ENCODE measurements at regions not wholly inside any gene's neighbourhood (a gene's known extent, or its start where the extent isn't known, plus 50 kb on each side); places are given as distances from the start of the nearest gene placed in this dataset.
A peak's percentile ranks its signal among the peaks of the same experiment; 100 is the strongest.

DNA sequence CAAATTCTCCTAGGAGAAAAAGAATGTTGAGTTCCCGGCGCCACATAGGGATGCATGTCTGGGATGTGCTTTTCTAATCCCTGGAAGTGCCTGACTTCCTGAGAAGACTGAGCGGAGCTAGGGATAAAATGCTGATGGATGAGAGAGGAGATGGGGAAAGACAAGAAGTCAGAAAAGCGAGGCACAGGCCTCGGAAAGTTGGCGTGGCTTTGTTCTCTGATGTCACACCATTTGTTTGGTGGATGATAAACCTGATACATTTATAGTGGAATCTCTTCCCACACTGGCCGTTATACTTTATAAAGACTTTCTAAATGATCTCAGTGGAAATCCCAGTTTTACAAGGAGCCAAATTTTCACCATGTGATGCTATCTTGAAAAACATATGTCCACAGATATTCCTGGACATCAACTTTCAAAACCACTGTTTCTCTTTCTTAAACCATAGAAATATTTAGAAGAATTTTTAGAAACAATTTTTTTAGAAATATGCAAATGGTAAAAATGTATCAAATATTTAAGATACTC is 188.8 kb upstream of the SVIL start:
- no peaks in the 10 kb centered on the region for H3K27me3 ChIP-seq (ENCODE audit: insufficient read depth in 3 of 3, low read length in 2 of 3)
- no peaks in the 10 kb centered on the region for H3K36me3 ChIP-seq (ENCODE audit: insufficient read depth in 1 of 2, low read depth in 1 of 2)
- WGBS, 3 donors = 43 to 49% (median 47%) methylated on average over 7 of the region's 7 CpGs
- peak overlapping the region; percentile 50 for H3K4me3 ChIP-seq
- DNase-seq (no peak), ATAC-seq (no peak)
- intact Hi-C loops (cut with DNase I) = loop anchor here in 1 of 2 donors (5.0 kb wide), 1 partner anchor 34 kb away; no protein-coding TSS in a partner anchor
- TF ChIP-seq, protein P1, sequence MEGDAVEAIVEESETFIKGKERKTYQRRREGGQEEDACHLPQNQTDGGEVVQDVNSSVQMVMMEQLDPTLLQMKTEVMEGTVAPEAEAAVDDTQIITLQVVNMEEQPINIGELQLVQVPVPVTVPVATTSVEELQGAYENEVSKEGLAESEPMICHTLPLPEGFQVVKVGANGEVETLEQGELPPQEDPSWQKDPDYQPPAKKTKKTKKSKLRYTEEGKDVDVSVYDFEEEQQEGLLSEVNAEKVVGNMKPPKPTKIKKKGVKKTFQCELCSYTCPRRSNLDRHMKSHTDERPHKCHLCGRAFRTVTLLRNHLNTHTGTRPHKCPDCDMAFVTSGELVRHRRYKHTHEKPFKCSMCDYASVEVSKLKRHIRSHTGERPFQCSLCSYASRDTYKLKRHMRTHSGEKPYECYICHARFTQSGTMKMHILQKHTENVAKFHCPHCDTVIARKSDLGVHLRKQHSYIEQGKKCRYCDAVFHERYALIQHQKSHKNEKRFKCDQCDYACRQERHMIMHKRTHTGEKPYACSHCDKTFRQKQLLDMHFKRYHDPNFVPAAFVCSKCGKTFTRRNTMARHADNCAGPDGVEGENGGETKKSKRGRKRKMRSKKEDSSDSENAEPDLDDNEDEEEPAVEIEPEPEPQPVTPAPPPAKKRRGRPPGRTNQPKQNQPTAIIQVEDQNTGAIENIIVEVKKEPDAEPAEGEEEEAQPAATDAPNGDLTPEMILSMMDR (IDR thresholded peaks at IDR 0.05) = no peak
- no peak overlapping the region for H3K27ac ChIP-seq
- H3K4me1 ChIP-seq = peaks cover 4% of the 10 kb centered on the region
- no peaks in the 10 kb centered on the region for H3K9me3 ChIP-seq

DNA sequence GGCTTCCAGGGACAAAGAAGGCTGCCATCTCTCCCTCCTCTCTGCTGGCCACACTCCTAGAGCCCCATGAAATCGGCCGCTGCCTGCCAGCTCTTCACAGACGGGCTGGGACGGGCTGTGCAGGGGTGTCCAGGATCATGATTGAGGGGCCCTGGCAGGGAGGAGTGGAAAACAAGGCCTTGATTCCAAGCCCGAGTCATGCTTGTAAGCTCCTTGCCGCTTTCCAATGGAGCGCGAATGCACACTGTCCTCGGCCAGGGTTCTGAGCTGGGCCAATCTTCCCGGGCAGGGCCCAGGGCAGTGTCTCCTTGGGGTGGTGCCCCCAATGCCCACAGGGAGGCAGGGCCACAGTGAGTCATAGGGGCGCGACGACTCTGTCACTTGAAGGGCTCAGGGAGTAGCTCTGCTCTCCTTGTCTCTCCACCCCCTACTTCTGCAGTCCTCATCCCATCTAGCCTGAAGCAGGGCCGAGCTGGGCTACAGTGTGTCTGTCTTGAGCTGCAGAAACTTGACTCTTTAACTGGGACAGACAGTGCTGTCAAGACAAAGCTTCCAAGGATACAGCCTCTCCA is 186.2 kb upstream of the SVIL start:
- Histone ChIP-seq H3K4me3 (peak overlapping the region; percentile 50), H3K36me3 (ENCODE audit: insufficient read depth in 1 of 2, low read depth in 1 of 2) (no peaks in the 10 kb centered on the region), H3K27ac (peak overlapping the region; percentile 82), H3K27me3 (ENCODE audit: insufficient read depth in 3 of 3, low read length in 2 of 3) (peaks cover 0 to 1% (median 0%) of the 10 kb centered on the region in 3 donors), H3K9me3 (no peaks in the 10 kb centered on the region), H3K4me1 (peaks cover 4% of the 10 kb centered on the region)
- intact Hi-C loops (cut with DNase I) = loop anchor here in 1 of 2 donors (5.0 kb wide), 1 partner anchor 36 kb away; no protein-coding TSS in a partner anchor
- TF ChIP-seq, protein P1 (IDR thresholded peaks at IDR 0.05) = no peak
- 22 to 34% (median 27%) methylated on average over 14 of the region's 14 CpGs for WGBS, 3 donors
- DNase-seq (peak; percentile 66 to 84), ATAC-seq (peak; percentile 88 to 92 (median 91))

DNA sequence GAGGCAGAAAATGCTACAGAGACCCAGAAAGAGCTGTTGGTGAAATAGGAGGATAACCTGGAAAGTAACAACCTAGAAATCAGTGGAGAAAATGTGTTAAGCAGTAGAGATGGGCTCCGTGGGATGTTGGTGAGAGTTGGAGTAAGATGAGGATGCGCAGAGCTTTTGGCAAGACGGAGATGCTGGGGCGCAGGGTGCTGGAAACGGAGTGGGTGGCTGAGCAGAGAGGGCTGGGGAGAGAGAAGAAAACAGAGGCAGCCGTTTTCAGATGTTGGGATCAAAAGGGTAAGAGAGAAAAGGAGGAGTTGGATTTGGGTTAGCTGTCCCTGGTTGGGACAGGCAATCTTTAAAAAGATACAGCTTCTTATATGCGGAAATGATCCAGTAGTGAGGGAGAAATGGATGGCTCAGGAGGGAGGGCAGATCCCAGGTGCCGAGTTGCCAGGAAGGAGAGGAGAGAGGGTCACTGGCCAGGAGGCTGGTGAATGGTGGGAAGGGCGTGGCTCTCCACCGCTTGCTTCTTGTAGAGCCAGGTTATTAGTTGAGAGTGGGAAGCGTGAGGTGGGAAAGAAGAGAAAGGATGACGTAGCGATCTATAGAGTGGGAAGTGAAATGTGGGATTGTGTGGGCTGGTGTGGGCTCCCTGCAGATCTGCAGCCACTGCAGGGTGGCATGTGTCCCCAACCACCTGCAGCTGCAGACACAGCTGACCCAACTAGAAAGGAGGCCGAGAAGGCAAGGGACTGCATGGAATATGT is 182.2 kb upstream of the SVIL start:
- H3K4me1 ChIP-seq = peaks cover 21% of the 10 kb centered on the region
- no peaks in the 10 kb centered on the region for H3K36me3 ChIP-seq (ENCODE audit: insufficient read depth in 1 of 2, low read depth in 1 of 2)
- H3K27ac ChIP-seq = no peak overlapping the region
- intact Hi-C loops (cut with DNase I) = loop anchor here in 1 of 2 donors (10.0 kb wide), 1 partner anchor 172 kb away; no protein-coding TSS in a partner anchor
- DNase-seq = no peak
- no peak for ATAC-seq
- no peak overlapping the region for H3K4me3 ChIP-seq
- 88 to 92% (median 92%) methylated on average over 14 of the region's 14 CpGs for WGBS, 3 donors
- H3K9me3 ChIP-seq = no peaks in the 10 kb centered on the region
- H3K27me3 ChIP-seq (ENCODE audit: insufficient read depth in 3 of 3, low read length in 2 of 3) = peaks cover 0 to 1% (median 0%) of the 10 kb centered on the region in 3 donors
- TF ChIP-seq, protein P1 (IDR thresholded peaks at IDR 0.05) = no peak

DNA sequence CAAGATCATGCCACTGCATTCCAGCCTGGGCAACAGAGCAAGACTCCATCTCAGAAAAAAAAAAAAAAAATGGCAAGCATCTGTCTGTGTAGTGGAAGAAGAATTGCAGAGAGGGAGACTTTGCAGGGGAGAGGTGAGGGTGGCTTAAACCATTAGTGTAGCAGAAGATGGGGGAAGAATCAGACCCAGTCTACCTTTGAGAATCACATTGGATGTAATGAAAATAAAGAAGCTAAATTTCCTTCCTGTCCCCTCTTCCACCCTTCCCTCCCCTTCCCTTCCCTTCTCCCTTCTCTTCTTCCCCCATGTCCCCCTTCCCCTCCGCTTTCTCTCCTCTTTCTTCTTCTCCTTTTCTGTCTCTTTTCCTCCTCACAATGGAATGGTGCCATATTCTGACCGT is 180.8 kb upstream of the SVIL start:
- peaks cover 0 to 1% (median 0%) of the 10 kb centered on the region in 3 donors for H3K27me3 ChIP-seq (ENCODE audit: insufficient read depth in 3 of 3, low read length in 2 of 3)
- WGBS, 3 donors = 67 to 75% (median 71%) methylated on average over 2 of the region's 2 CpGs
- no peaks in the 10 kb centered on the region for H3K36me3 ChIP-seq (ENCODE audit: insufficient read depth in 1 of 2, low read depth in 1 of 2)
- H3K4me3 ChIP-seq = no peak overlapping the region
- no peak overlapping the region for H3K27ac ChIP-seq
- H3K4me1 ChIP-seq = peaks cover 30% of the 10 kb centered on the region
- ATAC-seq (no peak), DNase-seq (no peak)
- no peaks in the 10 kb centered on the region for H3K9me3 ChIP-seq
- TF ChIP-seq, protein P1 (IDR thresholded peaks at IDR 0.05) = no peak
- intact Hi-C loops (cut with DNase I) = loop anchor here in 1 of 2 donors (10.0 kb wide), 1 partner anchor 171 kb away; no protein-coding TSS in a partner anchor
